GM21528 (cell line): ENCODE measurements at regions not wholly inside any gene's neighbourhood (a gene's known extent, or its start where the extent isn't known, plus 50 kb on each side); places are given as distances from the start of the nearest gene placed in this dataset.
"Not testable (repeated sequence)": the region's sequence is repeated elsewhere in the genome, so short reads cannot be mapped to it uniquely, and the experiment has no call there.

ENCODE experiments used
- ATAC-seq: cut with Tn5 transposase; IDR thresholded peaks from one replicate; pipeline ENCODE4 v1.9.1; 2021; ENCODE audit warnings: mild to moderate bottlenecking, moderate library complexity; ENCODE audit not compliant: unreplicated experiment, low FRiP score

- ATAC-seq = no peak
These were observed 122.9 kb upstream of the PTPRG start for GRCh38 chr3:61438253-61439121.

- ATAC-seq = no peak
These were observed 122.3 kb upstream of the PTPRG start for GRCh38 chr3:61439122-61439458.

- no peak for ATAC-seq
These were observed 118.7 kb upstream of the PTPRG start for GRCh38 chr3:61442696-61443095.

GRCh38 chr3:61443886-61444285, 117.5 kb upstream of the PTPRG start:
- no peak for ATAC-seq

- ATAC-seq = no peak
These were observed 116.6 kb upstream of the PTPRG start for GRCh38 chr3:61444782-61445181.

GRCh38 chr3:61445924-61446323, 115.4 kb upstream of the PTPRG start:
- no peak for ATAC-seq

- ATAC-seq = no peak
These were observed 115.0 kb upstream of the PTPRG start for GRCh38 chr3:61446341-61446740.

- no peak for ATAC-seq
These were observed 113.0 kb upstream of the PTPRG start for GRCh38 chr3:61448378-61448777.

GRCh38 chr3:61449327-61450040, 111.9 kb upstream of the PTPRG start:
- no peak for ATAC-seq

GRCh38 chr3:61450866-61451265, 110.5 kb upstream of the PTPRG start:
- no peak for ATAC-seq

GRCh38 chr3:61451841-61452240, 109.5 kb upstream of the PTPRG start:
- no peak for ATAC-seq

- ATAC-seq = no peak
These were observed 108.8 kb upstream of the PTPRG start for GRCh38 chr3:61452535-61453090.

GRCh38 chr3:61454006-61454585, 107.3 kb upstream of the PTPRG start:
- ATAC-seq = no peak

- ATAC-seq = no peak
These were observed 106.6 kb upstream of the PTPRG start for GRCh38 chr3:61454801-61455200.

- no peak for ATAC-seq
These were observed 100.7 kb upstream of the PTPRG start for GRCh38 chr3:61460636-61461035.

- ATAC-seq = no peak
These were observed 98.2 kb upstream of the PTPRG start for GRCh38 chr3:61463191-61463590.

- no peak for ATAC-seq
These were observed 96.7 kb upstream of the PTPRG start for GRCh38 chr3:61464518-61465140.

GRCh38 chr3:61466357-61466756, 95.0 kb upstream of the PTPRG start:
- ATAC-seq = no peak

- ATAC-seq = no peak
These were observed 77.4 kb upstream of the PTPRG start for GRCh38 chr3:61483997-61484396.

GRCh38 chr3:61493339-61493738, 68.0 kb upstream of the PTPRG start:
- no peak for ATAC-seq

GRCh38 chr3:61494309-61494708, 67.1 kb upstream of the PTPRG start:
- ATAC-seq = not testable (repeated sequence)
